Endothelial cell of umbilical vein (primary cell): ENCODE measurements at regions not wholly inside any gene's neighbourhood (a gene's known extent, or its start where the extent isn't known, plus 50 kb on each side); places are given as distances from the start of the nearest gene placed in this dataset.

Experiments
- BruUV-seq: library from RNA; stranded (reverse); fragments of 400-500 nt; replicated peaks from 2 replicates; lab custom pipeline; 2021; lab: Mats Ljungman, UMichigan
- CTCF ChIA-PET: fragments of 300-600, 350-600 bp; sonication (Branson Sonifier 250); formaldehyde crosslinking; loops from one replicate; lab custom pipeline; 2021; ENCODE audit warnings: antibody characterized with exemption, inconsistent platforms; lab: Charles Lee
- POLR2A ChIA-PET: fragments of 300-600, 350-600 bp; sonication (Branson Sonifier 250); formaldehyde crosslinking; loops from one replicate; lab custom pipeline; 2021; ENCODE audit warnings: antibody characterized with exemption, inconsistent platforms; lab: Charles Lee
- DNase-seq: peaks from one replicate; pipeline ENCODE4 v3.0.0-alpha.2; 2011; ENCODE audit warnings: low read depth, low spot score
- FAIRE-seq: peaks from 2 replicates; lab custom pipeline; 2011; peaks lifted over from hg19 to GRCh38; lab: Jason Lieb, UNC
- H2AFZ ChIP-seq: 2 replicates; pipeline ENCODE4 v1.6.0; 2012; ENCODE audit warnings: low read depth, low read length, control low read depth, inconsistent platforms
- H3K27ac ChIP-seq: 2 replicates; pipeline ENCODE4 v1.5.1; 2011; ENCODE audit warnings: low read depth, mild to moderate bottlenecking, control low read depth, low read length, moderate library complexity; ENCODE audit not compliant: insufficient read depth
- H3K27me3 ChIP-seq, 2 experiments: 2 replicates each; pipeline versions ENCODE4 v1.6.0 to v1.6.1; 2011; ENCODE audit warnings: low read length in 2 of 2, mixed read lengths in 1 of 2; ENCODE audit not compliant: control insufficient read depth in 2 of 2, insufficient read depth in 2 of 2
- H3K36me3 ChIP-seq, 2 experiments: 2 replicates in 1 of 2; 3 replicates in 1 of 2; pipeline ENCODE4 v1.5.1; 2011; ENCODE audit warnings: low read length in 2 of 2, mild to moderate bottlenecking in 1 of 2, moderate library complexity in 1 of 2; ENCODE audit not compliant: control insufficient read depth in 2 of 2, insufficient read depth in 2 of 2; ENCODE audit errors: extremely low read depth in 1 of 2
- H3K4me1 ChIP-seq: 3 replicates; pipeline ENCODE4 v1.5.1; 2011; ENCODE audit warnings: mild to moderate bottlenecking, low read length; ENCODE audit not compliant: control insufficient read depth, insufficient read depth; ENCODE audit errors: extremely low read depth
- H3K4me2 ChIP-seq: 2 replicates; pipeline ENCODE4 v1.6.1; 2011; ENCODE audit warnings: low read length, control low read depth, mixed read lengths; ENCODE audit not compliant: insufficient read depth
- H3K4me3 ChIP-seq, 3 experiments: fragments of 200-600 bp in 1 of 3; sonication (generic), shearing (Covaris generic) in 1 of 3; replicated peaks in 1 of 3; 2 replicates each; pipeline ENCODE4 v1.5.1; 2011 to 2016; ENCODE audit warnings: control low read depth in 3 of 3, low read length in 3 of 3, mild to moderate bottlenecking in 2 of 3, inconsistent platforms in 1 of 3, low read depth in 1 of 3, moderate library complexity in 1 of 3; ENCODE audit not compliant: insufficient read depth in 1 of 3
- H3K79me2 ChIP-seq: 2 replicates; pipeline ENCODE4 v1.6.0; 2012; ENCODE audit warnings: low read length, inconsistent platforms; ENCODE audit not compliant: control insufficient read depth, insufficient read depth
- H3K9ac ChIP-seq: replicated peaks from 2 replicates; pipeline ENCODE3; 2011; ENCODE audit warnings: low read length, control low read depth; ENCODE audit not compliant: insufficient read depth; ENCODE audit errors: extremely low read depth
- H3K9me1 ChIP-seq: replicated peaks from 3 replicates; pipeline ENCODE4 v1.6.0; 2011; ENCODE audit warnings: mild to moderate bottlenecking, low read length; ENCODE audit not compliant: control insufficient read depth, insufficient read depth; ENCODE audit errors: extremely low read depth
- H3K9me3 ChIP-seq: replicated peaks from 2 replicates; pipeline ENCODE4 v1.5.1; 2012; ENCODE audit warnings: low read length, inconsistent platforms; ENCODE audit not compliant: control insufficient read depth, insufficient read depth
- H4K20me1 ChIP-seq: replicated peaks from 2 replicates; pipeline ENCODE3; 2011; ENCODE audit warnings: mild to moderate bottlenecking, low read length; ENCODE audit not compliant: control insufficient read depth, insufficient read depth; ENCODE audit errors: extremely low read depth
- CTCF ChIP-seq, 2 donors: IDR thresholded peaks; 1 replicate in 1 of 2; 2 replicates in 1 of 2; pipeline ENCODE4 v1.5.1; 2011; ENCODE audit warnings: low read length in 2 of 2, mild to moderate bottlenecking in 2 of 2, moderate library complexity in 2 of 2, control low read depth in 1 of 2, inconsistent platforms in 1 of 2, low read depth in 1 of 2; ENCODE audit not compliant: insufficient read depth in 1 of 2; ENCODE audit errors: extremely low read depth in 1 of 2
- EZH2 ChIP-seq: IDR thresholded peaks from 2 replicates; pipeline ENCODE4 v1.6.1; 2012; ENCODE audit warnings: borderline replicate concordance, low read depth, mild to moderate bottlenecking, moderate library complexity, low read length, inconsistent platforms; ENCODE audit not compliant: severe bottlenecking
- FOS ChIP-seq: IDR thresholded peaks from 2 replicates; pipeline ENCODE4 v1.6.1; 2011; ENCODE audit warnings: mild to moderate bottlenecking, low read length, moderate library complexity, borderline replicate concordance; ENCODE audit not compliant: insufficient read depth
- GATA2 ChIP-seq: IDR thresholded peaks from 2 replicates; pipeline ENCODE4 v1.7.0; 2011; ENCODE audit warnings: low read depth, mild to moderate bottlenecking, moderate library complexity, mixed read lengths, low read length; ENCODE audit not compliant: insufficient read length, insufficient read depth
- JUN ChIP-seq: IDR thresholded peaks from 2 replicates; pipeline ENCODE4 v1.6.1; 2011; ENCODE audit warnings: borderline replicate concordance, low read depth; ENCODE audit not compliant: insufficient read length, insufficient read depth
- MAX ChIP-seq: IDR thresholded peaks from 2 replicates; pipeline ENCODE4 v1.6.1; 2011; ENCODE audit not compliant: insufficient read depth, insufficient read length
- MYC ChIP-seq: IDR thresholded peaks from one replicate; pipeline ENCODE4 v1.6.1; 2011; ENCODE audit warnings: mild to moderate bottlenecking, low read depth, low read length
- POLR2A ChIP-seq: IDR thresholded peaks from 2 replicates; pipeline ENCODE4 v1.6.1; 2012; ENCODE audit warnings: low read depth, mild to moderate bottlenecking, control low read depth, low read length
- POLR2AphosphoS5 ChIP-seq: IDR thresholded peaks from 2 replicates; pipeline ENCODE4 v1.6.1; 2012; ENCODE audit warnings: low read depth, mild to moderate bottlenecking, control low read depth, low read length, moderate library complexity; ENCODE audit not compliant: insufficient read depth
- dilution Hi-C: fragments of 300-500 bp; cut with MboI; formaldehyde crosslinking; loops from one replicate; pipeline ENCODE4 v1.15.0; 2019; ENCODE audit warnings: low sequenced_read_pairs; ENCODE audit not compliant: extremely low pct_ligation_motif_present
- intact Hi-C: fragments of 100-400 bp; cut with micrococcal nuclease; formaldehyde crosslinking; loops from one replicate; pipeline ENCODE4 v1.10.0; 2022

GRCh38 chr9:26782899-26783298, 109.7 kb downstream of the CAAP1 start:
- TF ChIP-seq MYC (no peak), FOS (no peak), JUN (no peak), MAX (no peak), EZH2 (no peak), POLR2A (no peak), GATA2 (no peak), POLR2AphosphoS5 (no peak)
- dilution Hi-C loops (no loop called here), intact Hi-C loops (no loop called here)
- DNase-seq = no peak
- Histone ChIP-seq H3K9ac (no peak overlapping the region), H3K4me3 (no peak overlapping the region), H3K4me2 (no peak overlapping the region), H2AFZ (no peak overlapping the region), H3K9me1 (no peaks in the 10 kb centered on the region), H3K27ac (no peak overlapping the region), H3K9me3 (no peaks in the 10 kb centered on the region), H4K20me1 (no peaks in the 10 kb centered on the region), H3K79me2 (no peaks in the 10 kb centered on the region), H3K4me1 (no peaks in the 10 kb centered on the region), H3K36me3 (no peaks in the 10 kb centered on the region), H3K27me3 (peaks cover 0 to 4% of the 10 kb centered on the region in 2 experiments)
- no TSS peak for BruUV-seq
- ChIA-PET POLR2A (no interaction called here), CTCF (no interaction called here)
- no peak for FAIRE-seq

GRCh38 chr9:26781906-26782305, 110.7 kb downstream of the CAAP1 start:
- Histone ChIP-seq H3K27ac (no peak overlapping the region), H3K27me3 (peaks cover 0 to 4% of the 10 kb centered on the region in 2 experiments), H3K79me2 (no peaks in the 10 kb centered on the region), H2AFZ (no peak overlapping the region), H3K4me1 (no peaks in the 10 kb centered on the region), H3K4me3 (no peak overlapping the region), H3K9ac (no peak overlapping the region), H3K9me3 (no peaks in the 10 kb centered on the region), H3K36me3 (no peaks in the 10 kb centered on the region), H3K9me1 (no peaks in the 10 kb centered on the region), H4K20me1 (no peaks in the 10 kb centered on the region), H3K4me2 (no peak overlapping the region)
- FAIRE-seq (no peak), DNase-seq (no peak)
- dilution Hi-C loops = no loop called here
- BruUV-seq = no TSS peak
- ChIA-PET POLR2A (no interaction called here), CTCF (no interaction called here)
- no peak for TF ChIP-seq JUN
- TF ChIP-seq MYC = no peak
- TF ChIP-seq POLR2A = no peak
- TF ChIP-seq GATA2 = no peak
- TF ChIP-seq CTCF (IDR thresholded peaks at IDR 0.05; ENCODE audit: extremely low read depth in 1 of 2, insufficient read depth in 1 of 2, low read depth in 1 of 2, low read length in 2 of 2) = no peak
- no peak for TF ChIP-seq FOS
- TF ChIP-seq EZH2 = no peak
- TF ChIP-seq MAX = no peak
- no peak for TF ChIP-seq POLR2AphosphoS5
- intact Hi-C loops = no loop called here
